ENCODE measurements at regions not wholly inside any gene's neighbourhood (a gene's known extent, or its start where the extent isn't known, plus 50 kb on each side); places are given as distances from the start of the nearest gene placed in this dataset.

DNA sequence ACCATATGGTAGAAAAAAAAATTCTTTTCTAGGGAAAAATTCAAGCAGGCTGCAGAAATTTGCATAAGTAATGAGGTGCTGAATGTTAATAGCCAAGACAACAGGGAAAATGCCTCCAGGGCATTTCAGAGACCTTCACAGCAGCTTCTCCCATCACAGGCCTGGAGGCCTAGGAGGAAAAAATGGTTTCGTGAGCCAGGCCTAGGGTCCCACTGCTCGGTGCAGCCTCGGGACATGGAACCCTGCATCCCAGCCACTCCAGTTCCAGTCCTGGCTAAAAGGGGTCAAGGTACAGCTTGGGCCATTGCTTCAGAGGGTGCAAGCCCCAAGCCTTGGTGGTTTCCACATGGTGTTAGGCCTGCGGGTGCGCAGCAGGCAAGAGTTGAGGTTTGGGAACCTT, 436.0 kb upstream of the SMC2 start:
- DNase-seq, result no peak

DNA sequence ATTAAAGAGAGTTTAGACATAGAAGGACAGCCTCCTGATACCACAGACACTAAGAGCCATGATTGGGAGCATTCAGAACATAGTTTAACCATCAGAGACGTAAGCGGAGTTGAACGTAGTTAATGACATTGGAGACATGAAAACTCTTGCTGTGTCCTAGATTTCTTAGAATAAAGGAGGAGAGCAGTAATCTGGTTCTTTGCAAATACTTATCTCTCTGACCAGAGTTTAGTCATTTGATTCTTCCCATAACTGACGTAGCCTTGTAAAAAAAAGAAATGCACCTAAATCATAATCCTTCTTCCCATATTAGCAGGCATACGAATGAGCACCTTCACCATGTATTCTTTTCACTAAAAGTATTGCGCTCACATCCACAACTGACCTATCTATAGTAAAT, 433.3 kb upstream of the SMC2 start:
- DNase-seq, result no peak

- no peak for DNase-seq
Observed at GRCh38 chr9:103661663-103662062, 432.4 kb upstream of the SMC2 start.

- no peak for DNase-seq
Observed at GRCh38 chr9:103669296-103669695, 424.8 kb upstream of the SMC2 start.

DNA sequence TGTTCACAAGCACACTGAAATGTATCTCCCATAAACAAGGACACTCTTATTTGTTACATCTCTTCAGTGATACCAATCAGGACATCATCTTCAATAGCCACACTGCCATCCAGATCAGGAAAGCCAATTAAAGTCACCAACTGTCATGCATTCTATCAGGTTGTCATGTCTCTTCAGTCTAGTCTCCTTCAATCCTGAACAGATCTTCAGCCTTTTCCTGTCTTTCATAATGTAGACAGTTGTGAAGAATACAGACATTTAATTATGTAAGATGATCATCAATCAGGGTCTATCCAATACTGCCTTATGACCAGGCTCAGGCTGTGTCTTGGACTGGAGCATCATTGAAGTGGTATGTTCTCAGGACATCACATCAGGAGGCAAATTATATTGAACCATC, 419.8 kb upstream of the SMC2 start:
- DNase-seq, result no peak

DNA sequence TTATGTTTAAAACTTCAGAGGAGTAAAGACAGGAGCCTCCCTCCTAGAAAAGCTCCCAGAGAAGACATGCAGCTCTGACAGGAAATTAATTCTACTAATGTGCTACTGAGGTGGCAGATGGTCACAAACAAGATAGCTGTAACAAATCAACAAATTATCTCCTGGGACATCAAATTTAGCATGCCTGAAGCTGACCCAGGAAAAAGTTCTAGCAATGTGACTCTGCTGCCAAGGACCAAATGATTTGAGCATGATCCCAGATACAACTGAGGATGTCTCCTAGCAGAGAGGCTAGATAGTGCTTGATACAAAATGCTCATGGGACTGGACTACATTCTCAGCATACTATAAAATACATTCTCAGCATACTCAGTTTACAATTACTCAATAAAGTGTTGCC, 413.5 kb upstream of the SMC2 start:
- no peak for DNase-seq

DNA sequence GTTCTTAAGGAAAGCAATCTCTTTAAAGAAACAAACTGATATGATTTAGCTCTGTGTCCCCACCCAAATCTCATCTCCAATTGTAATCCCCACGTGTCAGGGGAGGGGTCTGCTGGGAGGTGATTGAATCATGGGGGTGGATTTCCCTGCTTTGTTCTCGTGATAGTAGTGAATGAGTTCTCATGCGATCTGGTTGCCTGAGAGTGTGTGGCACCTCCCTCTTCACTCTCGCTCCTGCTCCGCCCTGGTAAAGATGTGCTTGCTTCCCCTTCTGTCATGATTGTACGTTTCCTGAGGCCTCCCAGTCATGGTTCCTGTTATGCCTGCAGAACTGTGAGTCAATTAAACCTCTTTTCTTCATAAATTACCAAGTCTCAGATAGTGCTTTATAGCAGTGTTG, 412.7 kb upstream of the SMC2 start:
- DNase-seq, result no peak

GRCh38 chr9:103700195-103700962, 393.7 kb upstream of the SMC2 start:
- no peak for DNase-seq

- DNase-seq, result no peak
Observed at GRCh38 chr9:103702572-103702971, 391.5 kb upstream of the SMC2 start.

GRCh38 chr9:103707181-103707580, 386.9 kb upstream of the SMC2 start:
- no peak for DNase-seq

- no peak for DNase-seq
Observed at GRCh38 chr9:103709366-103709765, 384.7 kb upstream of the SMC2 start.

- DNase-seq, result no peak
Observed at GRCh38 chr9:103713631-103714030, 380.5 kb upstream of the SMC2 start.

DNA sequence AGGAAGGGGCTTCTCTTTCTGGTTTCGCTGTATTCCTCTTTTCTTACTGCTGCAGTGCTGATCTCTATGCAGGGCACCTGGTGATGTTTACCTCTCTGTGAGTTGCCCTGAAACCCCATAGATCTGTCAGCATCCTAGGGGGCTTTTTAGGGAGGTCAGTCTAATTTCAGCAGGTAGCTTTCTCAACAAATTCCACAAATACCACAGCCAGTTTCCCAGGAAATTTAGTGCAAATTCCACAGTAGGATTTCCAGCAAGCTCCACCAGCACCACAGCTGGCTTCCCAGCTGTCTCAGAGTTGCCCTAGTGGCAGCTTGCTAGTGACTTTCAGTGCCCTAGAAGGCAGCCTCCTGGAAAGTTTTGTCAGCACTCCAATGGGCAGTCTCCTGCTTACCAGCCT, 379.1 kb upstream of the SMC2 start:
- DNase-seq, result no peak

DNA sequence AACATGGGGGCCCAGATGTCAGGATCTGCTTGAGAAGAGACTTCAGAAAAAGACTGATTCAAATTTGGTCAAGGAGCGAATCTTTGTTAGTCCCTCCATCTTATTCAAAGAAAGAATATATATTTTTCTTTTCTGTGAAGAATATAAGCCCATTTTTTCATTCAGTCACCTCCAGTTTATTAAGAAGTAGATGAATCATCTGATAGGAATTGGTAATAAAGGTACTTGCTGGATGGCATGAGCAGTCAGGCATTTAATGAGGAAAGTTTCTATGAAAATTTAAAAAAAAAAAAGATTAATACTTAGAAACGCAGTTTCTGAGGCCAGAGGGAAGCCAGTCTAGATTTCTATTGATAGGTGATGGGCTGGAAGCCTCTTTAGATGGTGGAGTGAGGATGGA, 373.1 kb upstream of the SMC2 start:
- DNase-seq, result no peak

GRCh38 chr9:103730866-103731265, 363.2 kb upstream of the SMC2 start:
- DNase-seq, result no peak

DNA sequence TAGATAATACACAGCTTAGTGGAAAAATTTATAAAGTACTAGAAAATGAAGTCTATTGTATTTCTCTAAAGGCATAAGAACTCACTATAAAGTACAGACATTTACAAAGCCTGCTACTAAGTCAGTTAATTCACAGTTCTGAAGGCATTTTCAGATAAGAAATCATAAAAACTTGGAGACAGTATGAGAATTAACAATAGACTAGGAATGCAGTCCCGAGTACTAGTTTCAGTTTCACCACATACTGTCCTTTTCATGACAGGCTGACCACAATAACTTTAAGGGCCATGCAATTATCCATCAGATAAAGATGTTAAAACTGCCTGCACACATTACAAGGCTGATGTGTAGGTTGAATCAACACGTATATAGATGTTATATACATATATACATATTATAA, 362.6 kb upstream of the SMC2 start:
- DNase-seq, result no peak

DNA sequence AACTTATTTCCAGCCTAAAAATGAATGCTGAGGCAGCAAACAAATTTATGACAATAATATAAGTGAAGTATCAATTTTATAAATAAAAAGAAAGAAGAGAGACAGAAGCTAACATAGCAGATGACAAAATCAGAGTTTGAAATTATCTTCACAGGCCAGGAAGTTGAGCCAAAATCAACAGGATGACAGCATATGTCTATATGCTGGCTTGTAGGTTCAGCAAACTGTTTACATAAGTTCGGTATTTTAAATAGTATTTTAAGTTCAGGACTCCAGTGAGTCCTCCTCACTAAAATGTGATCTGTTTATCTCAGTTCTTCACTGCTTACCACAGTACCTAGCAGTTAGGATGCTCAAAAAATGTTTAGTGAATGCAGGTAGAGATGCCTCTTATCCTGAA, 359.6 kb upstream of the SMC2 start:
- no peak for DNase-seq

GRCh38 chr9:103755441-103755840, 338.7 kb upstream of the SMC2 start:
- no peak for DNase-seq

- DNase-seq, result no peak
Observed at GRCh38 chr9:103755986-103756385, 338.1 kb upstream of the SMC2 start.

- no peak for DNase-seq
Observed at GRCh38 chr9:103757062-103757461, 337.0 kb upstream of the SMC2 start.

DNA sequence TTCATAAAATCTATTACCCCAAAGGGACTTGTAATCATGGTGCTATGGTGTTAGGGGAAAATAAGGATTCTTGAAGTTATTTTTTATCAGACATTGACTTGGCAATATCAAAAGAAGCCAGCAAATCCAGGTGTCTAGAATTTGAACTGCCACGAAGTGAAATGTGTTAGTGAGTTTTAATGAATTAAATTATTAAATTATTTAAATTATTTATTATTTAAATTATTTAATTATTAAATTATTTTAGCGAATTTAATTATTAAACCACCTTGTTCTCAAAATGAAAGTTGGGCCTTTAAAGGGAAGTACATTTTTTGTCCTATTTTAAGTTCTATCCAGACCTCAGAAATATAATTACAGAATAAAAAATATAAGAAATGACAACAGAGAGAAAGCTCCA, 332.6 kb upstream of the SMC2 start:
- no peak for DNase-seq

DNA sequence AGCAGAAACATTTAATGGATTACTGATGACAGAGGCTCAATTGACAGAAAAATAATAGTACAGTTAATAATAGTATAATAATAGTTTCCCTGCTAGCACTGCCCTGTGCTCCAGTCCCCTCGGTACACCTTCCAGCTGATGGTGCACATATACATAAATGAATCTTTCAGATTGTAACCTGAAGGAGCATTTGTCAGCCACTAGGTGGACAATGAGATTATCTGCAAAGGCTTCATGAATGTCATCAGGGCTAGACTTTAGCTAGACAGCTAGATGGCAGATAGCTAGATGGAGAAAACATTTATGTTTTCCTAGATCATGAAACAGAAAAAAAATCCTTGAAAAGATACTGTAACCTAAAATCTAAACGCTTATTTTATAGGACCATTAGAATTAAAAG, 304.4 kb upstream of the SMC2 start:
- DNase-seq, result no peak

DNA sequence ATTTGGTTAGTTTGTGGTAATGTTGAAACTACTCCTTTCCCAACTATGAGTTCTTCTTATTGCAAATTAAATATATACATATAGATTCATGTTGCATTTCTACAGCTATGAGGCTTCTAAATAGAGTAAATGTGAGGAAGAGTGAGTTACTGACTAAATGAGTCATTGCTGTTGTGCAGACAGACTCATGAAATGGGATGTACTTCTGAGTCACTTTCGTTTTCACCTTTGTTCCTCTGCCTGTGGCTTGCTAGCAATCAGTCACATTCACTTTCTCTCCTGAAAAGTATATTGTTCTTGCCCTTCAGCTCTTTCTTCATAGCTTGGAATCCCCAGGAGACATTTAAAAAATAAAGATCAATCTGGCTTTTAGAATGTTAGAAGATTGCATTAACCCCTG, 295.5 kb upstream of the SMC2 start:
- DNase-seq, result no peak

DNA sequence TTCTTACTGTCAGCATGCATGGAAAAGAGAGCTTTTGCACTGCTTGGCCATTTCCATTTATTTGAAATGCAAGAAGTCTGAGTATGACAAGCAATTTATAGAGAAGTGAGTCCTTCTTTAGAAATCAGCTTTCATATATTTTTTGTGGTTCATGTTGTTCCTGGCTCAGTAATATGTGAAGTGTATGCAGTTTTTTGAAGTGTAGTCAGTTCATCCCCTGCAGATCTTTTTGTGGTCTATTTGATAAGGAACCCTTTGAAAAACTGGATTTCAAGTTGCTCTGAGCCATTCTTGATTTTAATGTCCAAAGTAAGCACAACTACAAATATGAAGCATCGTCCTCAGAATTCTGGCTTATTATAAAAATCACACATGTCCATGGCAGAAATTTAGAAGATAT, 294.1 kb upstream of the SMC2 start:
- no peak for DNase-seq

DNA sequence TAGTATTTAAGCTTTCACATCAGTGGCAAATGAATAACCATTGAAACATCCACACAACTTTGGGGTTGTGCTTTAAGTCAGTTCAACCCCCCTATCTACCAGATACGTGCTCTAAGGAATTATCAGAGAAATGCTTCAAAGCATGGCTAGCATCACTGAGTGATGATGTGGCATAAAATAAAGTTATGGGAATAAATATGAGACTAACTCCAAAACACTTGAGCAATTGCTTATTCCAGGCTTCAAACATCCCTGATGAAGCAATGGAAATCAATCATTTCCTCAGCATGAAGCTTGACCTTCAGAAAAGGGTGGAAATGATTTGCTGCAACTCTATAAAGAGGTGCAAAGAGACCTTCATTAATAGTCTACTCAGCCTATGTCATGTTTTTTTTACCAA, 292.0 kb upstream of the SMC2 start:
- DNase-seq, result no peak

DNA sequence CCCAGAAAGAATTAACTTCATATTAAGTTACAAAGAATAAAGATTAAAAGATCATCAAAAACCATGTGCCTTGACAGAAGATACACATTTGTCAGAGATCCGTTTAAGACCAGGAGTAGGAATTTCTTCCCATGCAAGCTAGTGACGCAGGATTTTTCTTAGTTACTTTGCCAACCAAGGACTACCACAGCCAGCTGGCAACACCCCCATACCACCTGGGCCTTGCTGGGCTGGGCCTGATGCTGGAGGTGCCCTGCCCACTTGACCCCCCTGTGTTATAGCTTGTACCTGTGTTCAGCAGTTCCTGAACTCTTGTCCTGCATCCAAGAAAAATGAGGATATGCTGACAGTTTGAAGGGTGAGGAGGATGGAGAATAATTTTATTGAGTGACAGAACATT, 290.9 kb upstream of the SMC2 start:
- no peak for DNase-seq

Data from stimulated activated CD4-positive, alpha-beta T cell treated with anti-CD3 and anti-CD28 coated beads, Interleukin-4, amount 100 ng/mL, for 24 hours (primary cell).